K562 (cell line): ENCODE measurements at regions not wholly inside any gene's neighbourhood (a gene's known extent, or its start where the extent isn't known, plus 50 kb on each side); places are given as distances from the start of the nearest gene placed in this dataset.

Source experiments
- HINFP ChIP-seq: fragments of 450-650 bp; conservative IDR thresholded peaks from 2 replicates; pipeline ENCODE4 v1.6.1; 2016; ENCODE audit warnings: missing genetic modification characterization, low read depth, mild to moderate bottlenecking, control low read depth, missing compliant biosample characterization
- KAT7 ChIP-seq: sonication (generic); formaldehyde crosslinking; IDR thresholded peaks from 2 replicates; pipeline ENCODE4 v1.8.0; 2022; ENCODE audit warnings: missing genetic modification reagents, mild to moderate bottlenecking, borderline replicate concordance
- KLF6 ChIP-seq: fragments of 250-450 bp; sonication (Bioruptor Pico); IDR thresholded peaks from 2 replicates; pipeline ENCODE4 v1.4.0; 2020; ENCODE audit warnings: mild to moderate bottlenecking, moderate library complexity, borderline replicate concordance
- MEF2D ChIP-seq: conservative IDR thresholded peaks from 2 replicates; pipeline ENCODE4 v1.6.1; 2016; ENCODE audit warnings: low read depth, missing genetic modification characterization, missing compliant biosample characterization
- MGA ChIP-seq: fragments of 450-650 bp; IDR thresholded peaks from 2 replicates; pipeline ENCODE4 v1.6.1; 2016; ENCODE audit warnings: mild to moderate bottlenecking, moderate library complexity
- NR0B1 ChIP-seq: fragments of 450-650 bp; IDR thresholded peaks from one replicate; pipeline ENCODE4 v1.6.1; 2018; ENCODE audit warnings: mild to moderate bottlenecking, moderate library complexity; ENCODE audit not compliant: partially characterized antibody
- POLR2H ChIP-seq: IDR thresholded peaks from 2 replicates; pipeline ENCODE4 v1.6.1; 2016; ENCODE audit warnings: missing genetic modification characterization, low read depth, mild to moderate bottlenecking, control low read depth, missing compliant biosample characterization, moderate library complexity
- SMARCB1 ChIP-seq: IDR thresholded peaks from 2 replicates; pipeline ENCODE4 v1.6.1; 2011; ENCODE audit warnings: improper control_type of control experiment, low read depth; ENCODE audit not compliant: insufficient read length
- TCF7L2 ChIP-seq: fragments of 150-350 bp; IDR thresholded peaks from 2 replicates; pipeline ENCODE4 v1.6.1; 2016; ENCODE audit warnings: low read depth, mild to moderate bottlenecking, low read length, moderate library complexity
- ZNF316 ChIP-seq: fragments of 450-650 bp; IDR thresholded peaks from 2 replicates; pipeline ENCODE4 v1.6.1; 2016
- ZNF436 ChIP-seq: fragments of 250-450, 450-650 bp; sonication (Bioruptor Pico); formaldehyde crosslinking; IDR thresholded peaks from 2 replicates; pipeline ENCODE4 v1.7.0; 2020; ENCODE audit warnings: mild to moderate bottlenecking
- ZNF551 ChIP-seq: fragments of 250-450 bp; sonication (Bioruptor Pico); IDR thresholded peaks from 2 replicates; pipeline ENCODE4 v1.5.0; 2021; ENCODE audit warnings: mild to moderate bottlenecking, moderate library complexity
- ZNF696 ChIP-seq: fragments of 250-450 bp; sonication (Bioruptor Pico); conservative IDR thresholded peaks from 2 replicates; pipeline ENCODE4 v1.4.0; 2020; ENCODE audit warnings: mild to moderate bottlenecking, moderate library complexity

GRCh38 chrX:2629316-2630007 is 61.6 kb upstream of the CD99 start (continued):
- TF ChIP-seq MGA (no peak), ZNF436 (CRISPR knock-in tag) (no peak), HINFP (tag) (no peak), POLR2H (tag) (peak; percentile 66), ZNF696 (CRISPR knock-in tag) (no peak), KLF6 (CRISPR knock-in tag) (no peak), NR0B1 (no peak), KAT7 (CRISPR knock-in tag) (no peak), TCF7L2 (no peak), MEF2D (tag) (0 out of 2 replicates have a peak, but pooled peaks have one; percentile 39), ZNF551 (no peak), ZNF316 (no peak), SMARCB1 (no peak)
